ENCODE measurements at regions not wholly inside any gene's neighbourhood (a gene's known extent, or its start where the extent isn't known, plus 50 kb on each side); places are given as distances from the start of the nearest gene placed in this dataset.
"Not testable (repeated sequence)": the region's sequence is repeated elsewhere in the genome, so short reads cannot be mapped to it uniquely, and the experiment has no call there.

- POLR2A ChIA-PET: interaction anchor here (0.6 to 1.4 kb wide), 3 partner anchors 20 to 25 kb away, joined by 3 to 8 read pairs (median 3); no protein-coding TSS in a partner anchor
- H3K27me3 ChIP-seq (replicated peaks in 1 of 4; ENCODE audit: control extremely low read depth in 1 of 4, control insufficient read depth in 3 of 4, insufficient read depth in 4 of 4, low read length in 3 of 4); H3K27ac Mint-ChIP-seq; H3K79me2 ChIP-seq (ENCODE audit: control insufficient read depth, insufficient read depth, low read length); DNase-seq; H4K20me1 ChIP-seq (ENCODE audit: control insufficient read depth, insufficient read depth, low read length, poor library complexity, severe bottlenecking); H3K9ac ChIP-seq (ENCODE audit: low read length); intact Hi-C loops (cut with micrococcal nuclease); H3K9me3 Mint-ChIP-seq (ENCODE audit: insufficient read depth); H3K27me3 Mint-ChIP-seq; H3K4me1 ChIP-seq (ENCODE audit: control insufficient read depth in 2 of 2, insufficient read depth in 2 of 2, low read length in 2 of 2); H3K36me3 ChIP-seq (replicated peaks in 1 of 2; ENCODE audit: control extremely low read depth in 1 of 2, control insufficient read depth in 1 of 2, extremely low read depth in 1 of 2, insufficient read depth in 2 of 2, low read length in 1 of 2); H3K27ac ChIP-seq (ENCODE audit: low read length in 2 of 2); H2AFZ ChIP-seq (ENCODE audit: insufficient read depth, low read depth, low read length, poor library complexity, severe bottlenecking); CTCF ChIA-PET; H3K4me1 Mint-ChIP-seq; H3K4me2 ChIP-seq (replicated peaks; ENCODE audit: low read depth, low read length, poor library complexity, severe bottlenecking); H3K9me3 ChIP-seq (ENCODE audit: control extremely low read depth in 1 of 3, control insufficient read depth in 2 of 3, insufficient read depth in 1 of 3, low read length in 2 of 3); ATAC-seq (ENCODE audit: low read depth): not testable (repeated sequence)
- peak overlapping the region in 2 of 5 experiments; percentile 21 to 27 for H3K4me3 ChIP-seq (ENCODE audit: control extremely low read depth in 1 of 5, extremely low read depth in 1 of 5, insufficient read depth in 1 of 5, low read depth in 2 of 5, low read length in 4 of 5)
- H3K4me3 Mint-ChIP-seq: peak overlapping the region; percentile 32
- WGBS (ENCODE audit: insufficient coverage): no CpG with 5 or more reads among the region's 17 CpGs
Observed at GRCh38 chr14:105884192-105884807, 357.9 kb downstream of the TMEM121 start.

DNA sequence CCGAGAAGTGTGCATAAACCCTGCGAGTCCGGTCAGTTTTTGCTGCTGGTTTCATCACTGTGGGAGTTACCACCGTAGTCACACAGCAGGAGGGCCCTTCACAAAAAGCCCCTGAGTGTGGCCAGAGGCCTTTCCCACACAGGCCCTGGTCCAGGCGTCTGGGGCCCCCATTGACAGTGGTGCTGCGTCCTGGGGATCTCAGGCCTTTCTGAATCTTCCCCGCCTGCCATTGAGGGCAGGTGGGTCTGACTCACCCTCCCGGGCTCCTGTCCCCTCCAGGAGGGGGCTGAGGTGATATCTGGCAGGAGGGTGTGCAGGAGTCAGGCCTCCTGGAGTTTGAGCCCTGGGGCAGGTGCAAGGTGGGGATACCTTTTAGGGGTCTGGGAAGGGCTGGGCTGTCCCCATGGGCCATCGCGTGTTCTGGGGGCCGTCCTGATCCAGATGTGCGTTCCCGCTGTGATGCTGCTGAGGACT lies 358.5 kb downstream of the TMEM121 start:
- no peaks in the 10 kb centered on the region for H3K9me3 ChIP-seq (ENCODE audit: control extremely low read depth in 1 of 3, control insufficient read depth in 2 of 3, insufficient read depth in 1 of 3, low read length in 2 of 3)
- H4K20me1 ChIP-seq (ENCODE audit: control insufficient read depth, insufficient read depth, low read length, poor library complexity, severe bottlenecking): no peaks in the 10 kb centered on the region
- H2AFZ ChIP-seq (ENCODE audit: insufficient read depth, low read depth, low read length, poor library complexity, severe bottlenecking): no peak overlapping the region
- DNase-seq (no peak), ATAC-seq (ENCODE audit: low read depth) (no peak)
- Mint-ChIP-seq H3K27ac (peak overlapping the region; percentile 46), H3K27me3 (no peaks in the 10 kb centered on the region), H3K9me3 (ENCODE audit: insufficient read depth) (no peaks in the 10 kb centered on the region), H3K4me1 (no peaks in the 10 kb centered on the region), H3K4me3 (peak overlapping the region; percentile 67)
- no peaks in the 10 kb centered on the region for H3K36me3 ChIP-seq (replicated peaks in 1 of 2; ENCODE audit: control extremely low read depth in 1 of 2, control insufficient read depth in 1 of 2, extremely low read depth in 1 of 2, insufficient read depth in 2 of 2, low read length in 1 of 2)
- ChIA-PET CTCF (no interaction called here), POLR2A (interaction anchor here (0.6 to 1.4 kb wide), 2 partner anchors 23 to 25 kb away, joined by 3 to 8 read pairs; no protein-coding TSS in a partner anchor)
- no peaks in the 10 kb centered on the region for H3K27me3 ChIP-seq (replicated peaks in 1 of 4; ENCODE audit: control extremely low read depth in 1 of 4, control insufficient read depth in 3 of 4, insufficient read depth in 4 of 4, low read length in 3 of 4)
- H3K79me2 ChIP-seq (ENCODE audit: control insufficient read depth, insufficient read depth, low read length): peaks cover 5% of the 10 kb centered on the region
- intact Hi-C loops (cut with micrococcal nuclease): no loop called here
- peak overlapping the region in 3 of 5 experiments; percentile 5 to 27 (median 21) for H3K4me3 ChIP-seq (ENCODE audit: control extremely low read depth in 1 of 5, extremely low read depth in 1 of 5, insufficient read depth in 1 of 5, low read depth in 2 of 5, low read length in 4 of 5)
- no peak overlapping the region for H3K4me2 ChIP-seq (replicated peaks; ENCODE audit: low read depth, low read length, poor library complexity, severe bottlenecking)
- H3K4me1 ChIP-seq (ENCODE audit: control insufficient read depth in 2 of 2, insufficient read depth in 2 of 2, low read length in 2 of 2): no peaks in the 10 kb centered on the region
- H3K27ac ChIP-seq (ENCODE audit: low read length in 2 of 2): no peak overlapping the region
- TF ChIP-seq EZH2 (IDR thresholded peaks at IDR 0.05; ENCODE audit: borderline replicate concordance, insufficient read depth, low read depth, low read length, poor library complexity, severe bottlenecking): no peak
- TF ChIP-seq, protein P1, sequence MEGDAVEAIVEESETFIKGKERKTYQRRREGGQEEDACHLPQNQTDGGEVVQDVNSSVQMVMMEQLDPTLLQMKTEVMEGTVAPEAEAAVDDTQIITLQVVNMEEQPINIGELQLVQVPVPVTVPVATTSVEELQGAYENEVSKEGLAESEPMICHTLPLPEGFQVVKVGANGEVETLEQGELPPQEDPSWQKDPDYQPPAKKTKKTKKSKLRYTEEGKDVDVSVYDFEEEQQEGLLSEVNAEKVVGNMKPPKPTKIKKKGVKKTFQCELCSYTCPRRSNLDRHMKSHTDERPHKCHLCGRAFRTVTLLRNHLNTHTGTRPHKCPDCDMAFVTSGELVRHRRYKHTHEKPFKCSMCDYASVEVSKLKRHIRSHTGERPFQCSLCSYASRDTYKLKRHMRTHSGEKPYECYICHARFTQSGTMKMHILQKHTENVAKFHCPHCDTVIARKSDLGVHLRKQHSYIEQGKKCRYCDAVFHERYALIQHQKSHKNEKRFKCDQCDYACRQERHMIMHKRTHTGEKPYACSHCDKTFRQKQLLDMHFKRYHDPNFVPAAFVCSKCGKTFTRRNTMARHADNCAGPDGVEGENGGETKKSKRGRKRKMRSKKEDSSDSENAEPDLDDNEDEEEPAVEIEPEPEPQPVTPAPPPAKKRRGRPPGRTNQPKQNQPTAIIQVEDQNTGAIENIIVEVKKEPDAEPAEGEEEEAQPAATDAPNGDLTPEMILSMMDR (IDR thresholded peaks at IDR 0.05): no peak
- no CpG with 5 or more reads among the region's 13 CpGs for WGBS (ENCODE audit: insufficient coverage)
- no peak overlapping the region for H3K9ac ChIP-seq (ENCODE audit: low read length)
